HG02798 (cell line): ENCODE measurements at regions not wholly inside any gene's neighbourhood (a gene's known extent, or its start where the extent isn't known, plus 50 kb on each side); places are given as distances from the start of the nearest gene placed in this dataset.
"Not testable (repeated sequence)": the region's sequence is repeated elsewhere in the genome, so short reads cannot be mapped to it uniquely, and the experiment has no call there.

Source experiments
- ATAC-seq: cut with Tn5 transposase; IDR thresholded peaks from one replicate; pipeline ENCODE4 v1.9.1; 2021; ENCODE audit warnings: mild to moderate bottlenecking; ENCODE audit not compliant: unreplicated experiment, poor library complexity

- ATAC-seq: no peak
These were observed 112.5 kb downstream of the EFEMP1 start for GRCh38 chr2:55811048-55811447.

GRCh38 chr2:55810622-55811020 is 113.0 kb downstream of the EFEMP1 start:
- ATAC-seq: no peak

- no peak for ATAC-seq
These were observed 113.5 kb downstream of the EFEMP1 start for GRCh38 chr2:55809875-55810621.

GRCh38 chr2:55807900-55808299 is 114.3 kb upstream of the PNPT1 start:
- ATAC-seq: no peak

GRCh38 chr2:55805686-55806085 is 112.0 kb upstream of the PNPT1 start:
- ATAC-seq: no peak

GRCh38 chr2:55804535-55804934 is 110.9 kb upstream of the PNPT1 start:
- ATAC-seq: no peak

DNA sequence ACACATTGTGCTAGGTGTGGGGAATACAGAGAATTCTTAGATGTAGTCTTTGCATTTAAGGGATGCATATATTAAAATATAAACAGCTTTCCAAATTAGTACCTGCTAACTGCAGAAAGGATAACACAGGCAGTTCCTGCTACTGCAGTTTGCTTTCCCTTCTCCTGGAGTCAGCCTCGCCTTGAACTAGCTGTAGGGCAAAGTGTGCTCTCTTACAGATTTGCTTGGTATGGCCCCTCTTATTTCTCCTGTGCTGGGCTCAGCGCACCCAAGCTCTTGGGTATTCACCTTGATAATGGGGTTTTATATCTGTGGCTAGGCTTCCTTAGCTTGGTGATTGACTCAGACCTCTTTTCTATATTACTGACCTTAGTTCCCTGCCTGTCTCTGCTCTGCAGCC is 108.4 kb upstream of the PNPT1 start:
- ATAC-seq: no peak

GRCh38 chr2:55801436-55801835 is 107.8 kb upstream of the PNPT1 start:
- ATAC-seq: no peak

GRCh38 chr2:55799624-55800023 is 106.0 kb upstream of the PNPT1 start:
- not testable (repeated sequence) for ATAC-seq

- ATAC-seq: no peak
These were observed 102.5 kb upstream of the PNPT1 start for GRCh38 chr2:55796121-55796520.

GRCh38 chr2:55793602-55794001 is 100.0 kb upstream of the PNPT1 start:
- not testable (repeated sequence) for ATAC-seq

DNA sequence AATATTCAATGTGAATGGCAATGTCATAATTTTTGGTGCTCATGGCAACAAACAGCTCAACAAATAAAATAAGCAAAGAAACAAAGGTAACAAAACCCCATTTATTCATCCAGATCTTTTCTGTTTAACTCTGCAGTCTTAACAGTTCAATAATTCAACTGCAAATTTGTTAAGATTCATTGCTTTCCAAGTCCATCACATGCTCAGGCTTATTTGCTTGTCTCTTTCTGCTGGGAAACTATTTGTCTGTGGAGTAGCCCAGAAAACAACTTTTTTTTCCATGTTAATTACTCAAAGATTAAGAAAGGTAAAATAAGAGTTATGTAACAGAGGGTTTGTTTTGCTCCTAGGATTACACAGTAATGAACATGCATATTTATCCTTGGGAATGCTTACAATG is 92.6 kb upstream of the PNPT1 start:
- ATAC-seq: no peak

DNA sequence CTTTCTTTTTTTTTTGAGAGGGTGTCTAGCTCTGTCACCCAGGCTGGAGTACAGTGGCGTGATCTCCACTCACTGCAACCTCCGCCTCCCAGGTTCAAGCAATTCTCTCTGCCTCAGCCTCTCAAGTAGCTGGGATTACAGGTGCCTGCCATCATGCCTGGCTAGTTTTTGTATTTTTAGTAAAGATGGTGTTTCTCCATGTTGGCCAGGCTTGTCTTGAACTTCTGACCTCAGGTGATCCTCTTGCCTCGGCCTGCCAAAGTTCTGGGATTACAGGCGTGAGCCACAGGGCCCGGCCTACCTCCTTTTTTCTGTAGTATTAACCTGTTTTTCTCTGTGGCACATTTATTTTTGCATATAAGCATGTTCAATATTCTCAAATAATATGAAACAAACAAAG is 90.1 kb upstream of the PNPT1 start:
- ATAC-seq: not testable (repeated sequence)

GRCh38 chr2:55782528-55783173 is 89.0 kb upstream of the PNPT1 start:
- ATAC-seq: no peak

GRCh38 chr2:55781542-55781941 is 87.9 kb upstream of the PNPT1 start:
- no peak for ATAC-seq

- ATAC-seq: no peak
These were observed 87.1 kb upstream of the PNPT1 start for GRCh38 chr2:55780697-55781096.

DNA sequence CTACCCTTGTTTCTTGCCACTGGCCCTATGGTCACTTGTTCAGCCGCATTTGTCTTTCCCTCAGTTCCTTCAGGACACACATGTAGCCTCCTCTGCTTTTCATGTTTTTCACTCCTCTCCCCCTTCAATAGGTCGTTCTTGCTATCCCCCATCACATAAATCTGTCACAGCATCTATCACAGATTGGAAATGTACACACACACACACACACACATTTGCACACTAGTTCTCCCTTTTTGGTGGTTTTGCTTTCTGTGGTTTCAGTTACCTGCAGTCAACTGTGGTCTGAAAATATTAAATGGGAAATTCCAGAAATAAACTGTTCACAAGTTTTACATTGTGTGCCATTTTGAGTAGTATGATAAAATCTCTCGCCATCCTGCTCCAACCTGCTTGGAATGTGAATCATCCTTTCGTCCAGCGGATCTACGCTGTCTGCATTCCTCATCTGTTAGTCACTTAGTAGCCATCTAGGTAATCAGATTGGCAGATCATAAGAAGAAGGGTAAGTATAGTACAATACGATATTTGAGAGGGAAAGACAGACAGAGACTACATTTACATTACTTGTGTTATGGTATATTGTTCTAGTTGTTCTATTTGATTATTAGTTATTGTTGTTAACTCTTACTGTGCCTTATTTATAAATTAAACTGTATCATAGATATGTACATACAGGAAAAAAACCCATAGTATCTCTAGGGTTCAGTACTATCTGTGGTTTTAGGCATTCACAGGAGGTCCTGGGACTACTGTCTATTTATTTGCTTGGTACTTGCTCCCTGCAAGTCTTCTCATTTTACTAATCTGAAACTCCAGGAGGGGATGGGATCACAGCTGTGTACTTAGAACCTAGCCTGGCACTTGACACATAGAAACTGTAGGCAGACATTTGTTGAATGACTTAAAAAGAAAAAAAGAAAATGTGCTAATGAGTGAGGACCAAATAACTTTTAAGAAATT is 86.1 kb upstream of the PNPT1 start:
- ATAC-seq: peak; percentile 27

DNA sequence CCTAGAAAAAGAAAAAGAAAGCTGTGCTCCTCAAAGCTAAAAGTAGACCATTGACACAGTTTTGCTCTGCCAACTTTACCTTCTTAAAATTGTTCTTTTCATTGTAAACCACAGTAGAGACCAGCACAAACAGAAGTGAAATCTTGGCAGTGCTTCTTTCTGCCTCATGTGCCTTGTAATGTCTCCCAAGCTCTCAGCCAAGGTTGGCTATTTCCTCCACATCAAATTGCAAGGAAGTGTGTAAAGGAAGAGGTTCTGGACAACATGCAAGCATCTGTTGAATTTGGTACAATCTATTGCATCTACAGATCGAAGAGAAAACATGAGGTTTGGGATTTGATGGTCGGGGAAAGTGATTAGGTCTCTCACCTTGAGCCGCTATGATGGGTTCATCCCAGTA is 83.3 kb upstream of the PNPT1 start:
- ATAC-seq: no peak

GRCh38 chr2:55776479-55776878 is 82.8 kb upstream of the PNPT1 start:
- no peak for ATAC-seq

- ATAC-seq: no peak
These were observed 82.2 kb upstream of the PNPT1 start for GRCh38 chr2:55775828-55776227.

DNA sequence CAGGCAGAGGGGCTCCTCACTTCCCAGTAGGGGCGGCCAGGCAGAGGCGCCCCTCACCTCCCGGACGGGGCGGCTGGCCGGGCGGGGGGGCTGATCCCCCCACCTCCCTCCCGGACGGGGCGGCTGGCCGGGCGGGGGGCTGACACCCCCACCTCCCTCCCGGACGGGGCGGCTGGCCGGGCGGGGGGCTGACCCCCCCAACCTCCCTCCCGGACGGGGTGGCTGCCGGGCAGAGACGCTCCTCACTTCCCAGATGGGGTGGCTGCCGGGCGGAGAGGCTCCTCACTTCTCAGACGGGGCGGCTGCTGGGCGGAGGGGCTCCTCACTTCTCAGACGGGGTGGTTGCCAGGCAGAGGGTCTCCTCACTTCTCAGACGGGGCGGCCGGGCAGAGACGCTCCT is 80.0 kb upstream of the PNPT1 start:
- ATAC-seq: not testable (repeated sequence)
